ENCODE measurements at regions not wholly inside any gene's neighbourhood (a gene's known extent, or its start where the extent isn't known, plus 50 kb on each side); places are given as distances from the start of the nearest gene placed in this dataset.

GRCh38 chr15:37586011-37586583 is 348.3 kb upstream of the TMCO5A start:
- no peak for DNase-seq

GRCh38 chr15:37586976-37587375 is 347.5 kb upstream of the TMCO5A start:
- no peak for DNase-seq

GRCh38 chr15:37594417-37594816 is 340.0 kb upstream of the TMCO5A start:
- no peak for DNase-seq

GRCh38 chr15:37595426-37595970 is 338.9 kb upstream of the TMCO5A start:
- no peak for DNase-seq

GRCh38 chr15:37599156-37599555 is 335.3 kb upstream of the TMCO5A start:
- no peak for DNase-seq

GRCh38 chr15:37616215-37616614 is 318.2 kb upstream of the TMCO5A start:
- DNase-seq = no peak

GRCh38 chr15:37618353-37618752 is 316.1 kb upstream of the TMCO5A start:
- DNase-seq = no peak

- DNase-seq = no peak
Measured at GRCh38 chr15:37619358-37620042, 314.9 kb upstream of the TMCO5A start.

- DNase-seq = no peak
Measured at GRCh38 chr15:37625576-37625975, 308.9 kb upstream of the TMCO5A start.

GRCh38 chr15:37628507-37628906 is 305.9 kb upstream of the TMCO5A start:
- DNase-seq = no peak

GRCh38 chr15:37636736-37637135 is 297.7 kb upstream of the TMCO5A start:
- no peak for DNase-seq

GRCh38 chr15:37638116-37638515 is 296.3 kb upstream of the TMCO5A start:
- DNase-seq = no peak

GRCh38 chr15:37638691-37639090 is 295.7 kb upstream of the TMCO5A start:
- no peak for DNase-seq

GRCh38 chr15:37652646-37653417 is 281.6 kb upstream of the TMCO5A start:
- no peak for DNase-seq

- DNase-seq = no peak
Measured at GRCh38 chr15:37678124-37678523, 256.3 kb upstream of the TMCO5A start.

GRCh38 chr15:37679627-37680026 is 254.8 kb upstream of the TMCO5A start:
- no peak for DNase-seq

- no peak for DNase-seq
Measured at GRCh38 chr15:37682304-37682703, 252.1 kb upstream of the TMCO5A start.

GRCh38 chr15:37691911-37692310 is 242.5 kb upstream of the TMCO5A start:
- DNase-seq = no peak

- no peak for DNase-seq
Measured at GRCh38 chr15:37693926-37694325, 240.5 kb upstream of the TMCO5A start.

GRCh38 chr15:37695719-37696118 is 238.7 kb upstream of the TMCO5A start:
- DNase-seq = no peak

GRCh38 chr15:37698679-37699078 is 235.8 kb upstream of the TMCO5A start:
- no peak for DNase-seq

GRCh38 chr15:37701230-37701629 is 233.2 kb upstream of the TMCO5A start:
- DNase-seq = no peak

- DNase-seq = no peak
Measured at GRCh38 chr15:37709669-37710068, 224.8 kb upstream of the TMCO5A start.

- no peak for DNase-seq
Measured at GRCh38 chr15:37715101-37715500, 219.3 kb upstream of the TMCO5A start.

Measured in stimulated activated CD4-positive, alpha-beta T cell treated with anti-CD3 and anti-CD28 coated beads, Interleukin-15, amount 100 ng/mL, for 24 hours (primary cell).